ENCODE measurements at regions not wholly inside any gene's neighbourhood (a gene's known extent, or its start where the extent isn't known, plus 50 kb on each side); places are given as distances from the start of the nearest gene placed in this dataset.

- DNase-seq (ENCODE audit: low read depth), result no peak
- no peak for TF ChIP-seq CTCF (conservative IDR thresholded peaks at IDR 0.05; ENCODE audit: low read depth, low read length)
- H3K4me3 ChIP-seq (ENCODE audit: low read length), result no peak overlapping the region
Measured at GRCh38 chr10:21049482-21049881, 152.4 kb upstream of the NEBL start.

- DNase-seq (ENCODE audit: low read depth), result no peak
- H3K4me3 ChIP-seq (ENCODE audit: low read length), result no peak overlapping the region
- TF ChIP-seq CTCF (conservative IDR thresholded peaks at IDR 0.05; ENCODE audit: low read depth, low read length), result no peak
Measured at GRCh38 chr10:21048068-21048467, 151.0 kb upstream of the NEBL start.

DNA sequence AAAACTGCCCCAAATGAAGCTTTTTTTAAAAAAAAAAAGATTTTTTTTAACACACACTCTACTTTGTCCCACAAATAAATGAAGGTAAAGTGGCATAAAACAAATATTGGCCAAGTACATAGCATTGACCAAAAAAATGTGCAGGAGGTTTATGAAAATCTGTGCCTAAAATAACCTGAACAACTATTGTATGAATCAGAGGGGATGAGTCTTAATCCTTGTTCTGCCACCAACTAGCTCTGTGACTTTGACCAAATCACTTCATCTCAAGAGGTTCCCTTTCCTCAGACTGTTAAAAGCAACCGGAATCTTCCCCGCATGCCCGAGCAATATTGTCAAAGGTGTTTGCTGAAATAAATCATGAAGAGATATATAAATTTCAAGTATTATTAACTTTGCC, 150.4 kb upstream of the NEBL start:
- no peak for DNase-seq (ENCODE audit: low read depth)
- no peak for TF ChIP-seq CTCF (conservative IDR thresholded peaks at IDR 0.05; ENCODE audit: low read depth, low read length)
- H3K4me3 ChIP-seq (ENCODE audit: low read length), result no peak overlapping the region

- no peak overlapping the region for H3K4me3 ChIP-seq (ENCODE audit: low read length)
- no peak for DNase-seq (ENCODE audit: low read depth)
- no peak for TF ChIP-seq CTCF (conservative IDR thresholded peaks at IDR 0.05; ENCODE audit: low read depth, low read length)
Measured at GRCh38 chr10:21047096-21047495, 150.0 kb upstream of the NEBL start.

DNA sequence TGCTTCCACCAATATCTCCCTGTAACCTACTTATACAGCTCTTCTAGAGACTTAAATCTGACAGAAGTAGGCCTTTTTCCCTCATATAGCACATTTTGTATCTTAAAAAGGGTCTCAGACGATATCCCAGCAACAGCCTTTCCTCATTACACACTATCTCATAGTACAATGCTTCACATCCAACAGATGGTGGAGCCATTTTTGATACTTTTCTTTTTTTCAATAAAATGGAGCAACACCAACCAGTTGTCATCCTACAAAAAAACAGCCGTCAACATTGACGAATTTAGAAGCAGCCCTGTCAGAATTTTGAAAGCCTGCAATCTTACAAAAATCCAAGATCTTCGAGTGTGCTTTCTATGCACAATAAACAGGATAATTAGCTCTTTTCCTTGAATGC, 145.9 kb upstream of the NEBL start:
- no peak for DNase-seq (ENCODE audit: low read depth)
- no peak overlapping the region for H3K4me3 ChIP-seq (ENCODE audit: low read length)
- TF ChIP-seq CTCF (conservative IDR thresholded peaks at IDR 0.05; ENCODE audit: low read depth, low read length), result no peak

DNA sequence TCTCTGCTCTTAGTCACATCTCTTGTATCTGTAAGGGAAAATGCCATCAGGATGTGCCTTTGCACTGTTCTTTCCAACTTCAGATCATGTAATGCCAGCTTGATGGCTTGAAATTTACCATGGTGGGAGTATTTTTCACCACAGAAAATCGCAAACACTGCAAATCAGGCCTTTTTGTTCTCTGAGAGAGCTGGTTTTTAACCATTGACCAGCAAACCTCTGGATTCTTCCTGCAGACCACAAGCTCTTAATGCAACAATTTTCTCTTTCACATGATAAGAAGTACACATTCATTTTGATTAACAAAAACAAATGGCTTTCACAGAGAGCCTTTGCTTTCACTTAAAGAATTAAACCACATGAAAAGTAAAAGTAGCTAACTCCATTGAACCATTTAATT, 145.4 kb upstream of the NEBL start:
- H3K4me3 ChIP-seq (ENCODE audit: low read length), result no peak overlapping the region
- DNase-seq (ENCODE audit: low read depth), result no peak
- no peak for TF ChIP-seq CTCF (conservative IDR thresholded peaks at IDR 0.05; ENCODE audit: low read depth, low read length)

DNA sequence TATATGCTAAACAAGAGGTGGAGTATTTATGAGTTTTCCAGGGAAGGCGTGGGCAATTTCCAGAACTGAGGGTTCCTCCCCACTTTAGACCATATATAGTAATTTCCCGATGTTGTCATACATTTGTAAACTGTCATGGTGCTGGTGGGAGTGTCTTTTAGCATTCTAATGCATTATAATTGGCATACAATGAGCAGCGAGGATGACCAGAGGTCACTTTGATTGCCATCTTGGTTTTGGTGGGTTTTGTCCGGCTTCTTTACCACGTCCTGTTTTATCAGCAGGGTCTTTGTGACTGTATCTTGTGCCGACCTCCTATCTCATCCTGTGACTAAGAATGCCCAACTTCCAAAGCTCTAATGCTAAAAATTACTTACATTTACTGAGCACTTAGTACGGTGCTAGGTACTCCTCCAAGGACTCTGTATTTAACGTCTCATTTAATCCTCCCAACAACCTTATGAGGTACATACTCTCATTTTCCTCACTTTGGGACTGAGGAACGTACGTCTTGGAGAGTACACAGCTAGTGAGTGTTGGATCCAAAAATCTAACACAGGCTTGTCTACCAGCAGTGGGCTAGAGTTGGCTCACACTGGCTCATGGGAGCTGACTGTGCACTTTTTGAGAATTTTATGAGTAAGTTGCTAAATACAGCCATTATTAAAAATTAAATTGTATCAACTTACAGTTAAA, 144.8 kb upstream of the NEBL start:
- TF ChIP-seq CTCF (conservative IDR thresholded peaks at IDR 0.05; ENCODE audit: low read depth, low read length), result no peak
- no peak overlapping the region for H3K4me3 ChIP-seq (ENCODE audit: low read length)
- no peak for DNase-seq (ENCODE audit: low read depth)

All from retinal pigment epithelial cell (primary cell).